Gastroesophageal sphincter (tissue), 3 donors: ENCODE measurements at regions not wholly inside any gene's neighbourhood (a gene's known extent, or its start where the extent isn't known, plus 50 kb on each side); places are given as distances from the start of the nearest gene placed in this dataset.

Source experiments
- EP300 ChIP-seq: sonication (generic); formaldehyde crosslinking; IDR thresholded peaks from one replicate; pipeline ENCODE4 v1.6.1; 2017; ENCODE audit warnings: antibody characterized with exemption, mild to moderate bottlenecking
- POLR2A ChIP-seq, 2 donors: fragments of 450-650 bp; IDR thresholded peaks; one replicate each; pipeline ENCODE4 v1.6.1; 2017; ENCODE audit warnings: antibody characterized with exemption in 2 of 2, mild to moderate bottlenecking in 2 of 2, moderate library complexity in 1 of 2
- POLR2AphosphoS5 ChIP-seq: sonication (generic); formaldehyde crosslinking; IDR thresholded peaks from one replicate; pipeline ENCODE4 v1.6.1; 2017; ENCODE audit warnings: antibody characterized with exemption
- TF ChIP-seq, protein P1 (sequence below), 4 experiments: fragments of 200-600 bp in 2 of 4; fragments of 450-650 bp in 2 of 4; sonication (generic) in 1 of 4; IDR thresholded peaks; one replicate each; pipeline ENCODE4 v1.5.1; 2017 to 2019; ENCODE audit warnings: antibody characterized with exemption in 4 of 4, mild to moderate bottlenecking in 2 of 4, moderate library complexity in 2 of 4

DNA sequence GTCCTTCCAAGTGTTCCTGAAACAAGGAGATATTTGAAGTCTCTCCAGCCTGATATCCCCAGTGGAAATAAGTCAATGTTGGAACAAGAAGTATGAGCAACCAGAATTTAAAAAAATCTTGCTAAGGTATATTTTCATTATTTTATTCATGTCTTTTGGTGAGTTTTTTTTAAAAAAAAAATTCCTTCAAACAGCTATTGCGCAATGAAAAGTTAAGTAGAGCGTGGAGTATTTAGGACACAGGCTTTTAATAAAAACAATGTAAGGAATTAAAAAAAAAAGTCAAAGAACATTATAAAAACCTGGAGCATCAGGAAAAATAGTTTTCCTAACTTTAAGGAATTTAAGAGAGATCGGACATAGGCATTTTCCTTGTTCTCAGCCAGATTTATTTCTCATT lies 940.4 kb downstream of the KCNJ2 start:
- TF ChIP-seq, protein P1, sequence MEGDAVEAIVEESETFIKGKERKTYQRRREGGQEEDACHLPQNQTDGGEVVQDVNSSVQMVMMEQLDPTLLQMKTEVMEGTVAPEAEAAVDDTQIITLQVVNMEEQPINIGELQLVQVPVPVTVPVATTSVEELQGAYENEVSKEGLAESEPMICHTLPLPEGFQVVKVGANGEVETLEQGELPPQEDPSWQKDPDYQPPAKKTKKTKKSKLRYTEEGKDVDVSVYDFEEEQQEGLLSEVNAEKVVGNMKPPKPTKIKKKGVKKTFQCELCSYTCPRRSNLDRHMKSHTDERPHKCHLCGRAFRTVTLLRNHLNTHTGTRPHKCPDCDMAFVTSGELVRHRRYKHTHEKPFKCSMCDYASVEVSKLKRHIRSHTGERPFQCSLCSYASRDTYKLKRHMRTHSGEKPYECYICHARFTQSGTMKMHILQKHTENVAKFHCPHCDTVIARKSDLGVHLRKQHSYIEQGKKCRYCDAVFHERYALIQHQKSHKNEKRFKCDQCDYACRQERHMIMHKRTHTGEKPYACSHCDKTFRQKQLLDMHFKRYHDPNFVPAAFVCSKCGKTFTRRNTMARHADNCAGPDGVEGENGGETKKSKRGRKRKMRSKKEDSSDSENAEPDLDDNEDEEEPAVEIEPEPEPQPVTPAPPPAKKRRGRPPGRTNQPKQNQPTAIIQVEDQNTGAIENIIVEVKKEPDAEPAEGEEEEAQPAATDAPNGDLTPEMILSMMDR (IDR thresholded peaks at IDR 0.05) = no peak
- TF ChIP-seq EP300 (no peak), POLR2AphosphoS5 (no peak), POLR2A (IDR thresholded peaks at IDR 0.05) (no peak)
